DOHH2 (cell line): ENCODE measurements at regions not wholly inside any gene's neighbourhood (a gene's known extent, or its start where the extent isn't known, plus 50 kb on each side); places are given as distances from the start of the nearest gene placed in this dataset.

Source experiments
- H3F3A ChIP-seq: fragments of 200-600 bp; sonication (generic), shearing (Covaris generic); 2 replicates; pipeline ENCODE4 v1.6.0; 2016; ENCODE audit warnings: antibody characterized with exemption, mild to moderate bottlenecking; ENCODE audit not compliant: control insufficient read depth, insufficient read depth
- H3K27ac ChIP-seq: fragments of 200-600 bp; sonication (generic); 2 replicates; pipeline ENCODE4 v1.5.1; 2014; ENCODE audit warnings: low read depth, mild to moderate bottlenecking, low read length, moderate library complexity
- H3K27me3 ChIP-seq: fragments of 200-600 bp; sonication (generic); 2 replicates; pipeline ENCODE4 v1.6.1; 2014; ENCODE audit warnings: mild to moderate bottlenecking, low read length, mixed read lengths; ENCODE audit not compliant: control insufficient read depth
- H3K36me3 ChIP-seq: fragments of 200-600 bp; sonication (generic); 2 replicates; pipeline ENCODE4 v1.6.1; 2014; ENCODE audit warnings: mild to moderate bottlenecking, low read length, moderate library complexity, mixed read lengths; ENCODE audit not compliant: control insufficient read depth
- H3K4me1 ChIP-seq: fragments of 200-600 bp; sonication (generic); 2 replicates; pipeline ENCODE4 v1.6.1; 2014; ENCODE audit warnings: mild to moderate bottlenecking, low read length, mixed read lengths; ENCODE audit not compliant: control insufficient read depth
- H3K4me2 ChIP-seq: fragments of 200-600 bp; sonication (generic); 2 replicates; pipeline ENCODE4 v1.6.0; 2014; ENCODE audit warnings: mild to moderate bottlenecking, low read length, moderate library complexity
- H3K4me3 ChIP-seq: fragments of 200-600 bp; sonication (generic); 2 replicates; pipeline ENCODE4 v1.5.1; 2014; ENCODE audit warnings: mild to moderate bottlenecking, low read length, mixed read lengths
- H3K79me2 ChIP-seq: fragments of 200-600 bp; sonication (generic); 2 replicates; pipeline ENCODE4 v1.6.1; 2014; ENCODE audit warnings: mild to moderate bottlenecking, low read length, mixed read lengths; ENCODE audit not compliant: control insufficient read depth
- H3K9me2 ChIP-seq: fragments of 200-600 bp; sonication (generic); replicated peaks from 2 replicates; pipeline ENCODE4 v1.6.1; 2014; ENCODE audit warnings: mild to moderate bottlenecking, low read length, mixed read lengths; ENCODE audit not compliant: control insufficient read depth
- H3K9me3 ChIP-seq: fragments of 200-600 bp; sonication (generic); 2 replicates; pipeline ENCODE4 v1.6.1; 2014; ENCODE audit warnings: antibody characterized with exemption, low read length, mixed read lengths; ENCODE audit not compliant: control insufficient read depth, insufficient read depth
- H4K20me1 ChIP-seq: fragments of 200-600 bp; sonication (generic); 2 replicates; pipeline ENCODE4 v1.6.0; 2014; ENCODE audit warnings: low read depth, mild to moderate bottlenecking, antibody characterized with exemption, low read length, moderate library complexity; ENCODE audit not compliant: control insufficient read depth, insufficient read depth
- EZH2phosphoT487 ChIP-seq: fragments of 200-600 bp; sonication (generic); IDR thresholded peaks from 2 replicates; pipeline ENCODE4 v1.6.1; 2017; ENCODE audit warnings: borderline replicate concordance, mild to moderate bottlenecking, antibody characterized with exemption, low read length, moderate library complexity, mixed read lengths
- TF ChIP-seq, protein P1 (sequence below): fragments of 200-600 bp; sonication (generic); IDR thresholded peaks from one replicate; pipeline ENCODE4 v1.5.1; 2014; ENCODE audit warnings: antibody characterized with exemption, mild to moderate bottlenecking, low read depth, low read length; ENCODE audit not compliant: poor library complexity, severe bottlenecking

DNA sequence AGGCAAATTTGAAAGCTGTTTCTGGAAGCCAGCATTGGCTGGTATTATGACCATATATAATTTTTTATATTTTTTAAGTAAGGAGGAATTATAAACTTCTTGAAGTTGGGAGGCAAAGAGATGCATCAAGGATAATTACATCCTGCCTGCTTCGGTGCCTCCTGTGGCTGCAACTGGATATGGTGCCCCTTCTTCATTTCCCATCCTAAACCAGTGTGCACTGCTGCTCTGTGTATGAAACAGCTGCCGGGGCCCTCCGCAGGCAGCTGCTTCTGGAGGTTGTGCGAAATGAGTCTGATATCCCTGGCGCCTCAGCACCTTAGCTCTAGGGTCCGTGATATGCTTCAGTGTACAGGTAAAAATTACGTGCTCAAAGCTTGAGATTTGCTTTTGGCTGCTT, 304.2 kb downstream of the ENC1 start:
- Histone ChIP-seq H3F3A (no peaks in the 10 kb centered on the region), H3K27me3 (no peaks in the 10 kb centered on the region), H3K36me3 (no peaks in the 10 kb centered on the region), H3K79me2 (no peaks in the 10 kb centered on the region), H3K4me3 (no peak overlapping the region), H3K4me1 (no peaks in the 10 kb centered on the region), H3K9me2 (no peaks in the 10 kb centered on the region), H3K27ac (no peak overlapping the region), H4K20me1 (no peaks in the 10 kb centered on the region), H3K4me2 (no peak overlapping the region), H3K9me3 (no peaks in the 10 kb centered on the region)
- TF ChIP-seq, protein P1, sequence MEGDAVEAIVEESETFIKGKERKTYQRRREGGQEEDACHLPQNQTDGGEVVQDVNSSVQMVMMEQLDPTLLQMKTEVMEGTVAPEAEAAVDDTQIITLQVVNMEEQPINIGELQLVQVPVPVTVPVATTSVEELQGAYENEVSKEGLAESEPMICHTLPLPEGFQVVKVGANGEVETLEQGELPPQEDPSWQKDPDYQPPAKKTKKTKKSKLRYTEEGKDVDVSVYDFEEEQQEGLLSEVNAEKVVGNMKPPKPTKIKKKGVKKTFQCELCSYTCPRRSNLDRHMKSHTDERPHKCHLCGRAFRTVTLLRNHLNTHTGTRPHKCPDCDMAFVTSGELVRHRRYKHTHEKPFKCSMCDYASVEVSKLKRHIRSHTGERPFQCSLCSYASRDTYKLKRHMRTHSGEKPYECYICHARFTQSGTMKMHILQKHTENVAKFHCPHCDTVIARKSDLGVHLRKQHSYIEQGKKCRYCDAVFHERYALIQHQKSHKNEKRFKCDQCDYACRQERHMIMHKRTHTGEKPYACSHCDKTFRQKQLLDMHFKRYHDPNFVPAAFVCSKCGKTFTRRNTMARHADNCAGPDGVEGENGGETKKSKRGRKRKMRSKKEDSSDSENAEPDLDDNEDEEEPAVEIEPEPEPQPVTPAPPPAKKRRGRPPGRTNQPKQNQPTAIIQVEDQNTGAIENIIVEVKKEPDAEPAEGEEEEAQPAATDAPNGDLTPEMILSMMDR, result no peak
- TF ChIP-seq EZH2phosphoT487, result no peak

DNA sequence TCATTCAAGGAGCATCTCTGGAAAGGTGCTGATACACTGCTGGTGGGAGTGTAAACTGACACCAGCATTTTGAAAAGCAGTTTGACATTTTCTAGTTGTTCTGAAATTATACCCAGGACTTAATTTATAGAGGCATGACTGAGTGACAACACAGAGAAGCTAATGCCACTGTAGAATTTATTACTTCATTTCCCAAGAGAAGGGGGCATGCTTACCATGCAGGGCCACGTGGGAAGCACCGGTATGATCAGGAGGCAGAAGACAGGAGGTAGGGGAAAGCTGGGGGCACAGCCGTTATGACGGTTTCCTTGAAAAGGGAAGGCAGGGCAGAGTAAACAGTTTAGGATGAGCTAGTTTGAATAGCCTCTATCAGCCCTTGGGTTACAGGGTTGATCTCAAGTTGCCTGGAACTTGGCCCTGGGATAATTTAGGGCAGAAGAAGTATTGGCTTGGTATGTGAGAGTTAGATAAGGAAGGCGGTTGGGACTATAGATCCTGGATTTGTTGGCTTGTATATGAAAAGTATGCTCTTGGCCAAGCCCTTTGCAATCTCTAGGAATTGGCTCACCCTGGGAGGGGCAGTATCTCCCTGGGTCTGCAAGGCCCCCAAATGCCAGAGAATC, 305.7 kb downstream of the ENC1 start:
- Histone ChIP-seq H3K9me2 (no peaks in the 10 kb centered on the region), H3K27me3 (no peaks in the 10 kb centered on the region), H3K4me1 (no peaks in the 10 kb centered on the region), H4K20me1 (no peaks in the 10 kb centered on the region), H3K36me3 (no peaks in the 10 kb centered on the region), H3K4me3 (no peak overlapping the region), H3K27ac (no peak overlapping the region), H3F3A (no peaks in the 10 kb centered on the region), H3K9me3 (no peaks in the 10 kb centered on the region), H3K4me2 (no peak overlapping the region), H3K79me2 (no peaks in the 10 kb centered on the region)
- no peak for TF ChIP-seq EZH2phosphoT487
- TF ChIP-seq, protein P1, result no peak

DNA sequence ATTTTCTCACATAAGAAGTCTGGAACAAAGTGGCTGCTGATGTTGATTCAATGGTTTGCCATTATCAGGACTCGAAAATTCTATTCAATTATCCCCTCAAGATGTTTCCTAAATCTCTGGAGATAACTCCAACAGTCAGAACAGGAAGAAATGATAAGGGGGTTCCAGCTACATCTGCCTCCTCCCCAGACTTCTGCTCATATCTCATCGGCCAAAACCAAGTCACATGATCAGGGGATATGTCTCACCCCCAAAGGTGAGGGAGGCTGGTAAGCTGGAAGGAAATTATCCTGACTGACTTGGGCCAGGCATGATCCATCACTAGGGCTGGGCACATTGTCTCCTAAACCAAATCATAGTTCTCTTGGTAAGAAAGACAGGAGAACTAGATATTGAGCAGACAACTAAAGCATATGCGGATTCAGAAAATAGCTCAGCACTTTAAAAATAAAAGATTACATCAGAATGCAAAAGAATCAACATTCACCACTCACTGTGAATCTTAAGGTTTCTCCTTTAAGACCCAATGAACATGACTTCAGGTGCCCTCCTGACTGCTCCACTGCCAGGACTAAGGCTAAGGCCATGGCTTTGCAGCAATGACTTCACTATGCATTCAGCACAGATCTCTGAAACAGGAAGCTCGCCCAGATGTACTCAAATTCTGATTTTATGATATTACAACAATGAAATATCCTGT, 306.3 kb downstream of the ENC1 start:
- Histone ChIP-seq H3K4me3 (no peak overlapping the region), H3K9me3 (no peaks in the 10 kb centered on the region), H4K20me1 (no peaks in the 10 kb centered on the region), H3F3A (no peaks in the 10 kb centered on the region), H3K79me2 (no peaks in the 10 kb centered on the region), H3K27ac (no peak overlapping the region), H3K4me2 (no peak overlapping the region), H3K4me1 (no peaks in the 10 kb centered on the region), H3K36me3 (no peaks in the 10 kb centered on the region), H3K27me3 (no peaks in the 10 kb centered on the region), H3K9me2 (no peaks in the 10 kb centered on the region)
- no peak for TF ChIP-seq EZH2phosphoT487
- TF ChIP-seq, protein P1, result no peak
